Small intestine (tissue), 7 donors: ENCODE measurements at regions not wholly inside any gene's neighbourhood (a gene's known extent, or its start where the extent isn't known, plus 50 kb on each side); places are given as distances from the start of the nearest gene placed in this dataset.

ENCODE experiments used
- DNase-seq, 2 donors: peaks; one replicate each; pipeline versions ENCODE4 v3.0.0 to v3.0.0-alpha.2; 2013
- FAIRE-seq: peaks from 2 replicates; lab custom pipeline; 2012; peaks lifted over from hg19 to GRCh38; lab: Jason Lieb, UNC
- H3K27ac ChIP-seq, 3 donors: one replicate each; pipeline ENCODE4 v1.5.1; 2013; ENCODE audit warnings: low read length in 2 of 3, mild to moderate bottlenecking in 2 of 3, control low read depth in 1 of 3, inconsistent platforms in 1 of 3, low read depth in 1 of 3, moderate library complexity in 1 of 3
- H3K27me3 ChIP-seq, 3 donors: one replicate each; pipeline ENCODE4 v1.6.1; 2013; ENCODE audit warnings: low read length in 3 of 3, inconsistent platforms in 1 of 3; ENCODE audit not compliant: control insufficient read depth in 3 of 3, insufficient read depth in 3 of 3
- H3K36me3 ChIP-seq, 3 donors: one replicate each; pipeline ENCODE4 v1.6.1; 2013; ENCODE audit warnings: low read length in 3 of 3, inconsistent platforms in 1 of 3, low read depth in 1 of 3, mild to moderate bottlenecking in 1 of 3, moderate library complexity in 1 of 3; ENCODE audit not compliant: control insufficient read depth in 3 of 3, insufficient read depth in 2 of 3
- H3K4me1 ChIP-seq, 3 donors: one replicate each; pipeline ENCODE4 v1.6.1; 2013; ENCODE audit warnings: low read length in 2 of 3, inconsistent platforms in 1 of 3, low read depth in 1 of 3, mild to moderate bottlenecking in 1 of 3, moderate library complexity in 1 of 3; ENCODE audit not compliant: control insufficient read depth in 3 of 3, insufficient read depth in 2 of 3
- H3K4me3 ChIP-seq, 3 donors: one replicate each; pipeline ENCODE4 v1.5.1; 2013; ENCODE audit warnings: low read length in 3 of 3, control low read depth in 1 of 3, inconsistent platforms in 1 of 3, low read depth in 1 of 3, mild to moderate bottlenecking in 1 of 3, moderate library complexity in 1 of 3
- H3K9me3 ChIP-seq, 2 donors: one replicate each; pipeline ENCODE4 v1.6.1; 2013; ENCODE audit warnings: low read depth in 1 of 2, low read length in 1 of 2; ENCODE audit not compliant: control insufficient read depth in 2 of 2, insufficient read depth in 1 of 2
- WGBS, 3 donors: extraction: QIAGEN DNeasy Blood & Tissue Kit; methylation state at CpG; one replicate each; pipeline ENCODE4 v1.1.7; 2013; 5-methylcytosine and 5-hydroxymethylcytosine counted together
- donor health status: healthy with polysubstance abuse.
- donor health status: control.
- donor health status: control.
- donor health status: Bipolar disorder and iron deficiency.
- donor health status: healthy.

GRCh38 chr2:7338961-7339360 is 421.7 kb downstream of the RNF144A start:
- WGBS, 3 donors: 61 to 83% (median 72%) methylated on average over 3 of the region's 3 CpGs
- Histone ChIP-seq H3K4me1 (no peaks in the 10 kb centered on the region), H3K27ac (no peak overlapping the region), H3K36me3 (no peaks in the 10 kb centered on the region), H3K27me3 (peaks cover 0 to 8% (median 0%) of the 10 kb centered on the region in 3 donors), H3K9me3 (no peaks in the 10 kb centered on the region), H3K4me3 (no peak overlapping the region)
- no peak for FAIRE-seq
- DNase-seq: no peak

GRCh38 chr2:7346336-7346735 is 429.1 kb downstream of the RNF144A start:
- Histone ChIP-seq H3K4me1 (no peaks in the 10 kb centered on the region), H3K27me3 (peaks cover 0 to 3% (median 0%) of the 10 kb centered on the region in 3 donors), H3K9me3 (no peaks in the 10 kb centered on the region), H3K4me3 (no peak overlapping the region), H3K27ac (no peak overlapping the region), H3K36me3 (no peaks in the 10 kb centered on the region)
- FAIRE-seq (no peak), DNase-seq (no peak)
- 79 to 87% (median 86%) methylated on average over 4 of the region's 4 CpGs for WGBS, 3 donors

- peaks cover 0 to 3% (median 0%) of the 10 kb centered on the region in 3 donors for H3K27me3 ChIP-seq
- H3K9me3 ChIP-seq: no peaks in the 10 kb centered on the region
- 56 to 69% (median 66%) methylated on average over 2 of the region's 2 CpGs for WGBS, 3 donors
- DNase-seq (no peak), FAIRE-seq (no peak)
- H3K36me3 ChIP-seq: no peaks in the 10 kb centered on the region
- no peak overlapping the region for H3K27ac ChIP-seq
- H3K4me1 ChIP-seq: no peaks in the 10 kb centered on the region
- no peak overlapping the region for H3K4me3 ChIP-seq
These were observed 431.5 kb downstream of the RNF144A start for GRCh38 chr2:7348761-7349160.

- no peaks in the 10 kb centered on the region for H3K36me3 ChIP-seq
- DNase-seq (no peak), FAIRE-seq (no peak)
- H3K4me3 ChIP-seq: no peak overlapping the region
- no peaks in the 10 kb centered on the region for H3K9me3 ChIP-seq
- 83 to 92% (median 89%) methylated on average over 5 of the region's 5 CpGs for WGBS, 3 donors
- H3K4me1 ChIP-seq: no peaks in the 10 kb centered on the region
- H3K27me3 ChIP-seq: peaks cover 0 to 2% (median 0%) of the 10 kb centered on the region in 3 donors
- no peak overlapping the region for H3K27ac ChIP-seq
These were observed 435.0 kb downstream of the RNF144A start for GRCh38 chr2:7352191-7352590.

- DNase-seq (no peak), FAIRE-seq (no peak)
- Histone ChIP-seq H3K27ac (no peak overlapping the region), H3K9me3 (no peaks in the 10 kb centered on the region), H3K4me3 (no peak overlapping the region), H3K27me3 (no peaks in the 10 kb centered on the region), H3K36me3 (no peaks in the 10 kb centered on the region), H3K4me1 (no peaks in the 10 kb centered on the region)
- WGBS, 3 donors: 85 to 89% (median 88%) methylated on average over 4 of the region's 4 CpGs
These were observed 436.4 kb downstream of the RNF144A start for GRCh38 chr2:7353571-7353970.

GRCh38 chr2:7355781-7356180 is 438.6 kb downstream of the RNF144A start:
- H3K27ac ChIP-seq: no peak overlapping the region
- H3K4me3 ChIP-seq: no peak overlapping the region
- FAIRE-seq: no peak
- 81 to 85% (median 84%) methylated on average over 10 of the region's 10 CpGs for WGBS, 3 donors
- H3K9me3 ChIP-seq: no peaks in the 10 kb centered on the region
- no peak for DNase-seq
- no peaks in the 10 kb centered on the region for H3K27me3 ChIP-seq
- H3K36me3 ChIP-seq: no peaks in the 10 kb centered on the region
- no peaks in the 10 kb centered on the region for H3K4me1 ChIP-seq

- 32 to 70% (median 43%) methylated on average over 11 of the region's 11 CpGs for WGBS, 3 donors
- H3K27ac ChIP-seq: no peak overlapping the region
- no peaks in the 10 kb centered on the region for H3K36me3 ChIP-seq
- FAIRE-seq (no peak), DNase-seq (peak; percentile 6 to 23)
- no peaks in the 10 kb centered on the region for H3K27me3 ChIP-seq
- no peaks in the 10 kb centered on the region for H3K9me3 ChIP-seq
- no peaks in the 10 kb centered on the region for H3K4me1 ChIP-seq
- no peak overlapping the region for H3K4me3 ChIP-seq
These were observed 439.8 kb downstream of the RNF144A start for GRCh38 chr2:7356909-7357584.

- WGBS, 3 donors: 96 to 99% (median 97%) methylated on average over 2 of the region's 2 CpGs
- Histone ChIP-seq H3K36me3 (no peaks in the 10 kb centered on the region), H3K27ac (no peak overlapping the region), H3K4me3 (no peak overlapping the region), H3K4me1 (no peaks in the 10 kb centered on the region), H3K9me3 (no peaks in the 10 kb centered on the region), H3K27me3 (no peaks in the 10 kb centered on the region)
- FAIRE-seq (no peak), DNase-seq (no peak)
These were observed 440.8 kb downstream of the RNF144A start for GRCh38 chr2:7357993-7358392.
